ENCODE measurements at regions not wholly inside any gene's neighbourhood (a gene's known extent, or its start where the extent isn't known, plus 50 kb on each side); places are given as distances from the start of the nearest gene placed in this dataset.
"Not testable (repeated sequence)": the region's sequence is repeated elsewhere in the genome, so short reads cannot be mapped to it uniquely, and the experiment has no call there.

DNA sequence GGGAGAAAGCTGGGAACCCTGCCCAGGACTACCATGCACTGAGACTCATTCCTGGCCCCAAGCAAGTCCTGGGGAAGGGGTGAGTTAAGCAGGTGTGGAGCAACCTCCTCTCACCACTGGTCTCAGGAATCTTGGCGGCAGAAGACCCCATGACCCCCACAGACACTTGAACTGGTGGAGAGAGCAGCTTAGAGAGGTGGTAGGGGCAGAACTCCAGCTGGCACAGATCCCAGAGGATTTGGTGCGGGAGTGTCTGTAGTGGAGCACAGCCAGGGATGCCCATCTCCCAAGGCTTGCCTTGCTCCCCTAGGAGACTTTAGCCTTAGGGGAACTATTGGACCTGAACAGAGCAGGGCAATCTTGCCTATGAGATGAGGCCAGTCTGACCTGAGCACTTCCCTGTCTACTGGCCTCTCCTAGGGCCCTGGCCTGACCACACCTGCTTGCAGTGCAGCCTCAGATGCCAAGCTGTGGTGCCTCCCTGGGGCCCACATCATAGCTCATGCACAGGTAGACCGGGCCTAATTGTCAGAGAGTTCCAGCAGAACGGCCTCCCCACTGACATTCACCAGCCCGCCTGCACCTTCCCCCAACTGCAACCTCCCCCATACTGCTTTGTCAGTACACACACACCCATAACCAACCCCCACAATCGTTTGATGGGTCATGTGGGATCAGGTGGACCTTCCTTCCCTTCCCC lies 78.0 kb downstream of the NAA11 start:
- Mint-ChIP-seq H3K4me3 (ENCODE audit: unreplicated experiment) (no peak overlapping the region), H3K27ac (ENCODE audit: unreplicated experiment) (no peak overlapping the region), H3K36me3 (ENCODE audit: low read depth) (no peaks in the 10 kb centered on the region), H3K9me3 (ENCODE audit: low read depth) (peaks cover 6% of the 10 kb centered on the region), H3K27me3 (ENCODE audit: low read depth) (no peaks in the 10 kb centered on the region), H3K4me1 (ENCODE audit: low read depth) (no peaks in the 10 kb centered on the region)
- no peak for DNase-seq (ENCODE audit: low spot score)
- TF ChIP-seq, protein P1, sequence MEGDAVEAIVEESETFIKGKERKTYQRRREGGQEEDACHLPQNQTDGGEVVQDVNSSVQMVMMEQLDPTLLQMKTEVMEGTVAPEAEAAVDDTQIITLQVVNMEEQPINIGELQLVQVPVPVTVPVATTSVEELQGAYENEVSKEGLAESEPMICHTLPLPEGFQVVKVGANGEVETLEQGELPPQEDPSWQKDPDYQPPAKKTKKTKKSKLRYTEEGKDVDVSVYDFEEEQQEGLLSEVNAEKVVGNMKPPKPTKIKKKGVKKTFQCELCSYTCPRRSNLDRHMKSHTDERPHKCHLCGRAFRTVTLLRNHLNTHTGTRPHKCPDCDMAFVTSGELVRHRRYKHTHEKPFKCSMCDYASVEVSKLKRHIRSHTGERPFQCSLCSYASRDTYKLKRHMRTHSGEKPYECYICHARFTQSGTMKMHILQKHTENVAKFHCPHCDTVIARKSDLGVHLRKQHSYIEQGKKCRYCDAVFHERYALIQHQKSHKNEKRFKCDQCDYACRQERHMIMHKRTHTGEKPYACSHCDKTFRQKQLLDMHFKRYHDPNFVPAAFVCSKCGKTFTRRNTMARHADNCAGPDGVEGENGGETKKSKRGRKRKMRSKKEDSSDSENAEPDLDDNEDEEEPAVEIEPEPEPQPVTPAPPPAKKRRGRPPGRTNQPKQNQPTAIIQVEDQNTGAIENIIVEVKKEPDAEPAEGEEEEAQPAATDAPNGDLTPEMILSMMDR (IDR thresholded peaks at IDR 0.05) = no peak

DNA sequence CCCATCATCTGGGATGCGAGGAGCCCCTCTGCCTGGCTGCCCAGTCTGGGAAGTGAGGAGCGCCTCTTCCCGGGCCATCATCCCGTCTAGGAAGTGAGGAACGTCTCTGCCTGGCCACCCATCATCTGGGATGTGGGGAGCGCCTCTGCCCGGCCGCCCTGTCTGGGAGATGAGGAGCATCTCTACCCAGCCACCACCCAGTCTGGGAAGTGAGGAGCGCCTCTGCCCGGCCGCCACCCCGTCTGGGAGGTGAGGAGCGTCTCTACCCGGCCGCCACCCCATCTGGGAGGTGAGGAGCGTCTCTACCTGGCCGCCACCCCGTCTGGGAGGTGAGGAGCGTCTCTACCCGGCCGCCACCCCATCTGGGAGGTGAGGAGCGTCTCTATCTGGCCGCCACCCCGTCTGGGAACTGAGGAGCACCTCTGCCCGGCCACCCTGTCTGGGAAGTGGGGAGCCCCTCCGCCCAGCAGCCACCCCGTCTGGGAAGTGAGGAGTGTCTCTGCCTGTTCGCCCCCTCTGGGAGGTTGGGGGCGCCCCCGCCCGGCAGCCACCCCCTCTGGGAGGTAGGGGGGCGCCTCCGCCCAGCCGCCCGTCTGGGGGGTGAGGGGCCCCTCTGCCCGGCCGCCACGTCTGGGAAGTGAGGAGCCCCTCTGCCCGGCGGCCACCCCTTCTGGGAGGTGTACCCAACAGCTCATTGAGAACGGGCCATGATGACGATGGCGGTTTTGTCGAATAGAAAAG lies 80.5 kb downstream of the NAA11 start:
- not testable (repeated sequence) for H3K4me1 Mint-ChIP-seq (ENCODE audit: low read depth); H3K27me3 Mint-ChIP-seq (ENCODE audit: low read depth); H3K36me3 Mint-ChIP-seq (ENCODE audit: low read depth); H3K4me3 Mint-ChIP-seq (ENCODE audit: unreplicated experiment); H3K27ac Mint-ChIP-seq (ENCODE audit: unreplicated experiment); H3K9me3 Mint-ChIP-seq (ENCODE audit: low read depth)
- peak; percentile 79 for DNase-seq (ENCODE audit: low spot score)

DNA sequence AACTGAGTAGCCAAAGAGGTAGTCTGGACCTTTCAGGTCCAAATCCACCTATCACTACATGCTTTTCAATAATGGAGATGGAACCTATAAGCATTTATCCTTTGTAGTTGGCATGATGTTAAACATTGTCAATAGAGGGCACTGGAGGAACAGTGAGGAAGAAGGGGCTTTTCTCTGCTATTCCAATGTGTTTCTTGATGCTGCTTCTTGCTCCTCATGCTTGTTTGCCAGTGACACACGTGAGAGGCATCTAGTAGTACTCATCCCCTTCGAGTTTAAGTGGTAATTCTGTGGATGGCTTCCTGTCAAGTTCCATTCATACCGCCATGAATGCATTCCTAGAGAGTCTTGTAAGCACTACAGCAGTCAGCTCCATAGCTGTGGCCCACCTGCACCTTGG lies 84.0 kb downstream of the NAA11 start:
- no peak for DNase-seq (ENCODE audit: low spot score)
- Mint-ChIP-seq H3K4me3 (ENCODE audit: unreplicated experiment) (no peak overlapping the region), H3K36me3 (ENCODE audit: low read depth) (no peaks in the 10 kb centered on the region)

DNA sequence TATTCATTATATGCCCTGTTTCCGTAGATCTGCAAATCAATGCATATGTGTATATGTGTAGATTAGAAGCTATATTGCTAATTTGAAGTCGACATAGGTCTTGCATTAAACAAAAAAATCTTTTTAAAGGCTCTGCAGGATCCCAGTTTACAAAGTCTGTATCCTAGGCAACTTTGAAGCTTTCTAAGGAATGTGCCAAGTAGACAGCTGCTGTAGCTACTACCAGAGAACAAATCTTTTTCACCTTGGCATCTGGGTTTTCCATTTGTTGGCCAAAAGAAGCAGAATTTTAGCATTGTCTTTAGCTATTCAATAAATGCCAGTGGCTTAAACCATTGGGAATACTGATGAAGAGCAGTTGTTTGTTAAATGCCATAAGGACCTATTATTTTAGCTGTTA lies 88.0 kb downstream of the NAA11 start:
- no peaks in the 10 kb centered on the region for H3K27me3 Mint-ChIP-seq (ENCODE audit: low read depth)
- DNase-seq (ENCODE audit: low spot score) = no peak
- no peaks in the 10 kb centered on the region for H3K36me3 Mint-ChIP-seq (ENCODE audit: low read depth)
- no peaks in the 10 kb centered on the region for H3K4me1 Mint-ChIP-seq (ENCODE audit: low read depth)
- TF ChIP-seq, protein P1 (IDR thresholded peaks at IDR 0.05) = no peak
- no peaks in the 10 kb centered on the region for H3K9me3 Mint-ChIP-seq (ENCODE audit: low read depth)
- no peak overlapping the region for H3K27ac Mint-ChIP-seq (ENCODE audit: unreplicated experiment)
- no peak overlapping the region for H3K4me3 Mint-ChIP-seq (ENCODE audit: unreplicated experiment)

More for the DNA sequence above, 84.0 kb downstream of the NAA11 start:
- Mint-ChIP-seq H3K27me3 (ENCODE audit: low read depth) (no peaks in the 10 kb centered on the region), H3K9me3 (ENCODE audit: low read depth) (no peaks in the 10 kb centered on the region), H3K4me1 (ENCODE audit: low read depth) (no peaks in the 10 kb centered on the region), H3K27ac (ENCODE audit: unreplicated experiment) (no peak overlapping the region)
- TF ChIP-seq, protein P1 (IDR thresholded peaks at IDR 0.05) = no peak

DNA sequence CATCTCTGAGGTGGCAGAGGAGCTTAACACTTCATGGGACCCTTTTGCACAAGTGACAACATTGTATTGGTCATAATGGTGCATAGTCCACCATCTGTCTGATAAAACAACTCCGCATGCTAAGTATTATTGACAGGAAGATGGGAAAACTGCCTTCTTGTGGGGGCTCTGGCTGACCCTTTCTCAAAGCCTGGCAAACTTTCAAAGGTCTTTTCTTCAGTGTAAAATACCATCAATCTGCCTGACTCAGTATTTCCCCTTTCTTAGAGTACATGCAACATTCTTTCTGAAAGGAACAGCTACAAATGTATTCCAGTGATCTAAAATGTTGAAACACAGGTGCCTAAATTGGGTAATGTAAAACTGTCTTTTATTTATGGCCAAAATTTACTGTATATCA lies 89.1 kb downstream of the NAA11 start:
- H3K27me3 Mint-ChIP-seq (ENCODE audit: low read depth) = no peaks in the 10 kb centered on the region
- H3K9me3 Mint-ChIP-seq (ENCODE audit: low read depth) = no peaks in the 10 kb centered on the region
- no peaks in the 10 kb centered on the region for H3K4me1 Mint-ChIP-seq (ENCODE audit: low read depth)
- DNase-seq (ENCODE audit: low spot score) = no peak
- no peak overlapping the region for H3K4me3 Mint-ChIP-seq (ENCODE audit: unreplicated experiment)
- H3K27ac Mint-ChIP-seq (ENCODE audit: unreplicated experiment) = no peak overlapping the region
- TF ChIP-seq, protein P1 (IDR thresholded peaks at IDR 0.05) = no peak
- H3K36me3 Mint-ChIP-seq (ENCODE audit: low read depth) = no peaks in the 10 kb centered on the region
